HEK293T (cell line): ENCODE measurements at regions not wholly inside any gene's neighbourhood (a gene's known extent, or its start where the extent isn't known, plus 50 kb on each side); places are given as distances from the start of the nearest gene placed in this dataset.
"Not testable (repeated sequence)": the region's sequence is repeated elsewhere in the genome, so short reads cannot be mapped to it uniquely, and the experiment has no call there.

Experiments used
- BHLHE40 ChIP-seq: fragments of 450-650 bp; IDR thresholded peaks from 2 replicates; pipeline ENCODE4 v1.6.1; 2016; ENCODE audit warnings: mild to moderate bottlenecking, moderate library complexity, borderline replicate concordance
- FOXK2 ChIP-seq: fragments of 450-650 bp; IDR thresholded peaks from 2 replicates; pipeline ENCODE4 v1.6.1; 2016; ENCODE audit warnings: mild to moderate bottlenecking
- FOXM1 ChIP-seq: fragments of 450-650 bp; IDR thresholded peaks from 2 replicates; pipeline ENCODE4 v1.6.1; 2017; ENCODE audit warnings: mild to moderate bottlenecking, borderline replicate concordance
- TARDBP ChIP-seq: fragments of 450-650 bp; IDR thresholded peaks from 2 replicates; pipeline ENCODE4 v1.6.1; 2016

DNA sequence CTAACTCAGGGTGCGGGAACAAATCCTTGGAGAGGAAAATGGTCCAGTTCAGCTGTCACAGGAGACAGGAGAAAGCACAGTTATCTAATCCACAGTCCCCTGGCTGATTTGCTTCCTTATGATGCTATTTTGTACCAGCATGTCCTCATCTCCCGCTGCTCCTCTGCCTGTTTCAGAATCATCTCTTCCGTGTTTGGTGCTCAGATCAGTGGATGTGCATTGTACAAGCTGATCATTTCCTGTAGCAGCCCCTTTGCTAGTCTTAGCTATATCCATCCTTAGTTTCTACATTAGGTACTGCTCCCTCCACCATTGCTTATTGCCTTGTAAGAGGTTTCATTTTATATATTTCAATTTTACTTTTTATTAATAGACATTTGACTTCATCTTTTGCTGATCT, 238.0 kb upstream of the PRSS58 start:
- not testable (repeated sequence) for TF ChIP-seq FOXK2, BHLHE40, FOXM1, TARDBP
